CD4-positive, alpha-beta T cell (primary cell): ENCODE measurements at regions not wholly inside any gene's neighbourhood (a gene's known extent, or its start where the extent isn't known, plus 50 kb on each side); places are given as distances from the start of the nearest gene placed in this dataset.

Experiments used
- ATAC-seq: fragments of 200-7000 bp; cut with Tn5 transposase; one replicate; pipeline ENCODE4 v1.10.0; 2022; ENCODE audit warnings: mild to moderate bottlenecking; ENCODE audit not compliant: poor library complexity
- CTCF ChIA-PET: fragments of 350-600 bp; sonication (Branson Sonifier 250); formaldehyde crosslinking; loops from one replicate; lab custom pipeline; 2021; ENCODE audit warnings: antibody characterized with exemption, inconsistent platforms; lab: Charles Lee
- POLR2A ChIA-PET: fragments of 350-600 bp; sonication (Branson Sonifier 250); formaldehyde crosslinking; loops from one replicate; lab custom pipeline; 2021; ENCODE audit warnings: antibody characterized with exemption, inconsistent platforms; lab: Charles Lee
- DNase-seq, 14 experiments: peaks; one replicate each; pipeline ENCODE4 v3.0.0-alpha.2; 2013 to 2020; ENCODE audit warnings: mixed read lengths in 2 of 14
- H3K27ac ChIP-seq, 2 donors: one replicate each; pipeline versions ENCODE4 v1.5.1 to v1.7.0; 2013; ENCODE audit warnings: low read length in 2 of 2, low read depth in 1 of 2, mild to moderate bottlenecking in 1 of 2
- H3K27me3 ChIP-seq, 2 experiments: 1 replicate in 1 of 2; 2 replicates in 1 of 2; pipeline versions ENCODE4 v1.6.1 to v1.7.0; 2013; ENCODE audit warnings: low read length in 2 of 2, control low read depth in 1 of 2, mild to moderate bottlenecking in 1 of 2, moderate library complexity in 1 of 2; ENCODE audit not compliant: insufficient read depth in 2 of 2, control insufficient read depth in 1 of 2
- H3K36me3 ChIP-seq: one replicate; pipeline ENCODE4 v1.6.1; 2013; ENCODE audit warnings: low read length, control low read depth; ENCODE audit not compliant: insufficient read depth
- H3K4me1 ChIP-seq: one replicate; pipeline ENCODE4 v1.6.1; 2013; ENCODE audit warnings: low read length, control low read depth; ENCODE audit not compliant: insufficient read depth
- H3K4me3 ChIP-seq: one replicate; pipeline ENCODE4 v1.5.1; 2013; ENCODE audit warnings: mild to moderate bottlenecking, low read length, moderate library complexity
- H3K9me3 ChIP-seq, 2 experiments: 1 replicate in 1 of 2; 2 replicates in 1 of 2; pipeline versions ENCODE4 v1.6.1 to v1.7.0; 2013; ENCODE audit warnings: low read length in 2 of 2, mild to moderate bottlenecking in 2 of 2, control low read depth in 1 of 2, moderate library complexity in 1 of 2; ENCODE audit not compliant: control insufficient read depth in 1 of 2, insufficient read depth in 1 of 2
- H3K27ac Mint-ChIP-seq: one replicate; pipeline ENCODE4 v1.8.0; 2020; ENCODE audit warnings: mixed read lengths
- H3K27me3 Mint-ChIP-seq: one replicate; pipeline ENCODE4 v1.8.0; 2021; ENCODE audit warnings: mixed read lengths
- H3K36me3 Mint-ChIP-seq: one replicate; pipeline ENCODE4 v1.8.0; 2021; ENCODE audit warnings: low read depth, mixed read lengths
- H3K4me1 Mint-ChIP-seq: one replicate; pipeline ENCODE4 v1.8.0; 2021; ENCODE audit warnings: low read depth, mixed read lengths
- H3K4me3 Mint-ChIP-seq: one replicate; pipeline ENCODE4 v1.8.0; 2020; ENCODE audit warnings: mild to moderate bottlenecking, mixed read lengths
- H3K9me3 Mint-ChIP-seq: one replicate; pipeline ENCODE4 v1.8.0; 2020; ENCODE audit warnings: mixed read lengths
- intact Hi-C, 2 experiments: fragments of 100-400 bp; cut with DNase I in 1 of 2; cut with micrococcal nuclease in 1 of 2; formaldehyde crosslinking; loops; one replicate each; pipeline versions ENCODE4 v1.15.1 to v1.9.0; 2023 to 2025; cut with DNase I, micrococcal nuclease
- TF ChIP-seq, protein P1 (sequence below): fragments of 200-600 bp; IDR thresholded peaks from one replicate; pipeline ENCODE4 v1.8.0; 2022; ENCODE audit warnings: antibody characterized with exemption, mild to moderate bottlenecking

DNA sequence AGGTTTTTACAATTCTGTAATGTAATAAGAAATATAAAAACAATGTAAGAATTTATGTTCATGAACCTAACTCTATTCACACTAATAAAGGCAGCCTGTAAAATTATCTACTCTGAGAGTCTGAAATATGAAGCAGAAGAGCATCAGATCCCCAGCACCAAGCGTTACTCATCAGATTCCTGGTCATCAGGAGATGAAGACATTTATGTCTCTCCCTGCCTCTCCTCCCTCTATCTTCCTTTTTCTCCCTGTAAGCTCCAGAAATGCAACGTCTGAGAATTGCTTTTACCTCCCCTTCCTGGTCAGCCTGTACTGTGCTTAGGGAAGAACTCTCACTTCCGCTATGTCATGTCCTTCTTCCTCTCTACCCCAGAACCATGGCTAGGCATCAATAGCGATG lies 114.4 kb upstream of the SLIT3 start:
- ATAC-seq (no peak), DNase-seq (no peak)
- no peaks in the 10 kb centered on the region for H3K36me3 ChIP-seq
- peaks cover 19% of the 10 kb centered on the region for H3K27me3 Mint-ChIP-seq
- no peaks in the 10 kb centered on the region for H3K4me1 Mint-ChIP-seq
- H3K27ac ChIP-seq, result no peak overlapping the region
- CTCF ChIA-PET, result no interaction called here
- no peak overlapping the region for H3K4me3 Mint-ChIP-seq
- no peaks in the 10 kb centered on the region for H3K9me3 Mint-ChIP-seq
- no peak overlapping the region for H3K27ac Mint-ChIP-seq
- H3K4me3 ChIP-seq, result no peak overlapping the region
- intact Hi-C loops, result no loop called here
- POLR2A ChIA-PET, result no interaction called here
- peaks cover 0 to 2% of the 10 kb centered on the region in 2 experiments for H3K27me3 ChIP-seq
- no peaks in the 10 kb centered on the region for H3K36me3 Mint-ChIP-seq
- TF ChIP-seq, protein P1, sequence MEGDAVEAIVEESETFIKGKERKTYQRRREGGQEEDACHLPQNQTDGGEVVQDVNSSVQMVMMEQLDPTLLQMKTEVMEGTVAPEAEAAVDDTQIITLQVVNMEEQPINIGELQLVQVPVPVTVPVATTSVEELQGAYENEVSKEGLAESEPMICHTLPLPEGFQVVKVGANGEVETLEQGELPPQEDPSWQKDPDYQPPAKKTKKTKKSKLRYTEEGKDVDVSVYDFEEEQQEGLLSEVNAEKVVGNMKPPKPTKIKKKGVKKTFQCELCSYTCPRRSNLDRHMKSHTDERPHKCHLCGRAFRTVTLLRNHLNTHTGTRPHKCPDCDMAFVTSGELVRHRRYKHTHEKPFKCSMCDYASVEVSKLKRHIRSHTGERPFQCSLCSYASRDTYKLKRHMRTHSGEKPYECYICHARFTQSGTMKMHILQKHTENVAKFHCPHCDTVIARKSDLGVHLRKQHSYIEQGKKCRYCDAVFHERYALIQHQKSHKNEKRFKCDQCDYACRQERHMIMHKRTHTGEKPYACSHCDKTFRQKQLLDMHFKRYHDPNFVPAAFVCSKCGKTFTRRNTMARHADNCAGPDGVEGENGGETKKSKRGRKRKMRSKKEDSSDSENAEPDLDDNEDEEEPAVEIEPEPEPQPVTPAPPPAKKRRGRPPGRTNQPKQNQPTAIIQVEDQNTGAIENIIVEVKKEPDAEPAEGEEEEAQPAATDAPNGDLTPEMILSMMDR, result no peak
- peaks cover 0 to 4% of the 10 kb centered on the region in 2 experiments for H3K9me3 ChIP-seq
- H3K4me1 ChIP-seq, result no peaks in the 10 kb centered on the region

DNA sequence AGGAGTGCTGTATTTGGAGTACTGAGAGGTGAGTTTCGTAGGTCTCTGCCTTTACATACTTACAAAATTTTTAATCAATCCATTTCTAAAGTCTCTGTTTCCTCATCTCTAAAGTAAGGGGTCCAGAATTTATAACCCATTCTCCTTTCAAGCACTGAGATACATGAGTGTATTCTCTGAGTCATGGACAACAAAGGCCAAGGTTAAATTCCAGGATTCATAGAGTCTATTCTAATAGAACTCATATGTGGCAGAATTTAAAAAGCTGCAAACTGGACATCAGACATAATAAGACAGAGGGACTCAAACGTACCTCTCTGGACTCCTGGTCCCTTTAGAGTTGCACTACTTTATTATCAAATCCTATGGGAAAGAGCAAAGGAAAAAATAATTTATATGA lies 112.5 kb upstream of the SLIT3 start:
- no peak for DNase-seq
- TF ChIP-seq, protein P1, result no peak

DNA sequence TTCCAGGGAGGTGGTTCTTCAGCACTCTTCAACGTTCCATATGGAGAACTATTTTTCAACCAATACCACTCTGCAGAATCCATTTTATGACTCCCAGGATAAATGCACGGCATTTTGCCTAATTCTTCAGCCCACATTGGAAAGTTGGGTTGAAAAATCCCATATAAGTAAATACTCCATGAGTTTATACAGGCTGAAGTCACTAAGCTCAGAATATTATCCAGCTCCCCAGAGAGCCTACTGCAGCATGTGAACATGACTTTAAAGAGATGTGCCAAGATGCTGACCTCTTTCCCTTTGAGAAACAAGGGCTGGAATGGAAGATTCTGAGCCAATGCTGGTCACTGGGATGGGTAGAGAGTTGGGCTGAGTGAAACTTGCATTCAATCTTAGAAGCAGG lies 111.9 kb upstream of the SLIT3 start:
- H3K36me3 ChIP-seq, result no peaks in the 10 kb centered on the region

More for the DNA sequence above, 112.5 kb upstream of the SLIT3 start:
- ChIA-PET CTCF (interaction anchor here (0.6 kb wide), 1 partner anchor 1571 kb away, joined by 3 read pairs; no protein-coding TSS in a partner anchor), POLR2A (no interaction called here)
- Mint-ChIP-seq H3K4me3 (no peak overlapping the region), H3K27me3 (peaks cover 12% of the 10 kb centered on the region), H3K36me3 (no peaks in the 10 kb centered on the region), H3K27ac (no peak overlapping the region), H3K4me1 (no peaks in the 10 kb centered on the region), H3K9me3 (no peaks in the 10 kb centered on the region)
- no peaks in the 10 kb centered on the region for H3K4me1 ChIP-seq
- no peak overlapping the region for H3K4me3 ChIP-seq
- H3K9me3 ChIP-seq, result peaks cover 0 to 4% of the 10 kb centered on the region in 2 experiments
- no peak overlapping the region for H3K27ac ChIP-seq
- intact Hi-C loops, result no loop called here
- no peaks in the 10 kb centered on the region for H3K36me3 ChIP-seq
- peaks cover 0 to 2% of the 10 kb centered on the region in 2 experiments for H3K27me3 ChIP-seq
- no peak for ATAC-seq

More for the DNA sequence above, 111.9 kb upstream of the SLIT3 start:
- peaks cover 0 to 2% of the 10 kb centered on the region in 2 experiments for H3K27me3 ChIP-seq
- TF ChIP-seq, protein P1, result no peak
- ChIA-PET CTCF (interaction anchor here (0.6 kb wide), 1 partner anchor 1571 kb away, joined by 3 read pairs; no protein-coding TSS in a partner anchor), POLR2A (no interaction called here)
- peaks cover 0 to 4% of the 10 kb centered on the region in 2 experiments for H3K9me3 ChIP-seq
- intact Hi-C loops, result no loop called here
- no peaks in the 10 kb centered on the region for H3K4me1 ChIP-seq
- Mint-ChIP-seq H3K27me3 (peaks cover 14% of the 10 kb centered on the region), H3K4me1 (no peaks in the 10 kb centered on the region), H3K4me3 (no peak overlapping the region), H3K9me3 (no peaks in the 10 kb centered on the region), H3K27ac (no peak overlapping the region), H3K36me3 (no peaks in the 10 kb centered on the region)
- DNase-seq, result no peak
- H3K4me3 ChIP-seq, result no peak overlapping the region
- H3K27ac ChIP-seq, result no peak overlapping the region
- no peak for ATAC-seq
